ENCODE measurements at regions not wholly inside any gene's neighbourhood (a gene's known extent, or its start where the extent isn't known, plus 50 kb on each side); places are given as distances from the start of the nearest gene placed in this dataset.

GRCh38 chr14:86331341-86331740, 801.4 kb downstream of the FLRT2 start:
- TF ChIP-seq, protein P1, sequence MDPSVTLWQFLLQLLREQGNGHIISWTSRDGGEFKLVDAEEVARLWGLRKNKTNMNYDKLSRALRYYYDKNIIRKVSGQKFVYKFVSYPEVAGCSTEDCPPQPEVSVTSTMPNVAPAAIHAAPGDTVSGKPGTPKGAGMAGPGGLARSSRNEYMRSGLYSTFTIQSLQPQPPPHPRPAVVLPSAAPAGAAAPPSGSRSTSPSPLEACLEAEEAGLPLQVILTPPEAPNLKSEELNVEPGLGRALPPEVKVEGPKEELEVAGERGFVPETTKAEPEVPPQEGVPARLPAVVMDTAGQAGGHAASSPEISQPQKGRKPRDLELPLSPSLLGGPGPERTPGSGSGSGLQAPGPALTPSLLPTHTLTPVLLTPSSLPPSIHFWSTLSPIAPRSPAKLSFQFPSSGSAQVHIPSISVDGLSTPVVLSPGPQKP (IDR thresholded peaks at IDR 0.05; ENCODE audit: low read depth, low read length) = no peak
- TF ChIP-seq EZH2 (IDR thresholded peaks at IDR 0.05; ENCODE audit: borderline replicate concordance, control insufficient read depth, low read depth, low read length) = no peak
